GM21576 (cell line): ENCODE measurements at regions not wholly inside any gene's neighbourhood (a gene's known extent, or its start where the extent isn't known, plus 50 kb on each side); places are given as distances from the start of the nearest gene placed in this dataset.
"Not testable (repeated sequence)": the region's sequence is repeated elsewhere in the genome, so short reads cannot be mapped to it uniquely, and the experiment has no call there.

Source experiments
- ATAC-seq: cut with Tn5 transposase; IDR thresholded peaks from one replicate; pipeline ENCODE4 v1.9.1; 2021; ENCODE audit warnings: mild to moderate bottlenecking, moderate library complexity; ENCODE audit not compliant: unreplicated experiment

DNA sequence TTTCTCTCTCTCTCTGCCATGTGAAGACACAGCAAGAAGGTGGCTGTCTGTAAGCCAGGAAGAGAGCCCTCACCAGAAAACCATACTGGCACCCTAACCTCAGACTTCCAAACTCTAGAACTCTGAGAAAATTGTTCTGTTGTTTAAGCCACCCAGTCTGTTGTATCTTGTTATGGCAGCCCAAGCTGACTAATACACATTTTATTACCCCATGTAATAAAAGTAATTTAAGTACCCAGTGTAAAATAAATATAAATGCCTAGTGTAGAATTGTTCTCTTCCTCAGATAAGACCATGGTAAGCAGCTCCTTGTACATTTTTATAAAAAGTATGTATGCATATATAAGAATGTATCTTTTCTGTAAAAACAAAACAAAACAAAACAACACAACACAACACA, 119.7 kb downstream of the DTL start:
- ATAC-seq, result no peak

DNA sequence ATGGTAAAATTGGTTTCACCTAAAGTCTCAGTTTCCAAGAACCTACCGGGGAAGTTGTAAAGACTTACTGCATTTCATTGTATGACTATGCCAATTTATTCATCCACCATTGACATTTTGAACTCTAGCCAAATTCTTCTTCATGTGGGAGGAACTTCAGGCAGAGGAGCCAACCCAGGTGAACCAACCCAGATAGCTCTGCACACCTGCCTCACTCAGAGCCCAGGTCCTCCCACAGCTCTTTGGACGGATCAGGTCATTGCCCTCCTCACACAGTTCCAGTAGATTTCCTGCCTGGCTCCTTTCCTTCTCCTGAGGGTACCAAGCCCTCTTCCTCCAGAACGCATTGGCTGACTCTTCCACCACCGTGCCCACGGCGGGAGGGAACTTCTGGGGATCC, 121.7 kb downstream of the DTL start:
- ATAC-seq, result no peak

- ATAC-seq, result no peak
Measured at GRCh38 chr1:212158912-212159796, 123.6 kb downstream of the DTL start.

- no peak for ATAC-seq
Measured at GRCh38 chr1:212161231-212161781, 123.9 kb upstream of the PPP2R5A start.

DNA sequence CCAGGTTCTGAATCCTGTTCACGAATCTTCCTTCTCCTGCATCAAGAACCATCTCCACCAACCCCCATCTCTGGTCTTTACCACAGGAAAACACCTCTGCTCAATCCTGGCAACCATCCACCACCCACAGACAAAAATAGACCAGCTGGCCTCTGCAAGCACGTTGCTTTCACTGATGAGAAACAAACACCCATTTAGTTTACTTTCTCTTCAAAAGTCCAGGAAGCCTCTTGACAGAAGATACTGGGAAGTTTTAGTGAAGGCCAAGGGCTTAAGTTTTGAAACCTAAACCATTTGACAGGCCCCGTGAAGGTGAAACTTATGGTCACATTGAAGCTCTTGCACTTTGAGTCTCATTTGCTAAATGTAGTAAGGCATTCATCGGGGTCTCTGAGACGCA, 122.6 kb upstream of the PPP2R5A start:
- ATAC-seq, result peak; percentile 56

DNA sequence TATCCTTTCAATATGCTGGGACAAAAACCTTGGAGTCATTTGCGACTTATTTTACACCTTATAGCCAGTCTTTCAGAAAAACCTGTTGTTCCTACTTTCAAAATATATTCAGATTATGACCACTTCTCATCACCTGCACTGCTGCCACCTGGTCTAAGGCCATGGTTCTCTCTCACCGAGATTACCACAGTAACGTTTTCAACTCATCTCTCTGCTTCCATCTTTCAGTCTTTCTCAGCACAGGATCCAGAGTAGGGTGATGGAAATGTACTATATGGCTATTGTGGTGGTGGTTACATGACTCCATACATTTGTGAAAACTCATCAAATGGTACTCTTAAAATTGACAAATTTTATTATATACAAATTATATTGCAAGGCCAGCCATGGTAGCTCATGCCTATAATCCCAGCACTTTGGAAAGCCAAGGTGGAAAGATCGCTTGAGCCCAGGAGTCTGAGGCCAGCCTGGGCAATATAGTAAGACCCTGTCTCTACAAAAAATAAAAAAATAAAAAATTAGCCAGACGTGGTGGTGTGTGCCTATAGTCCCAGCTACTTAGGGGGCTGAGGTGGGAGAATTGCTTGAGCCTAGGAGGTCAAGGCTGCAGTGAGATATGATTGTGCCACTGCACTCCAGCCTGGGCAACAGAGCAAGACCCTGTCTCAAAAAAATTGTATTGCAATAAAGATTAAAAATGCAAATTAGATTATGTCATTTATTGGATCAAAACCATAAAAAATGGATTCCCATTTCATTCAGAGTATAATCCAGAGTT, 120.9 kb upstream of the PPP2R5A start:
- ATAC-seq, result no peak

DNA sequence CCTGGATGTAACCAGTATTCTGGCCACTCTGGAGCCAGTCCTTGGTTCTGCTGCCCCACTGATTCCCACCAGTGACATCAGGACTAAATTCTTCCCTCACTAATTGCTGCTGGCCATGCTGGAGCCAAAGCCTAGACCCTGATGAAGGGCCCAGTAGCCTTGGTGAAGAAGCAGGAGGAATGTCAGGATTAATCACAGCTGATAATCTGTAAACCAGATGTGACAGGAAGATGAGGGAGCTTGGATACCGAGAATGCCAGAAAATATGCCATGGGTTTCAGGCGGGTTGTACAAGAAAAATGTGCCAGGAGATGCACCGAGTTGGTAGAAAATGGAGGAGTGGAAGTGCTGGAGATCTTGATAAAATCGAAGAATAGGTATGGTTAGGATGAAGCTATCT, 119.0 kb upstream of the PPP2R5A start:
- ATAC-seq, result no peak

DNA sequence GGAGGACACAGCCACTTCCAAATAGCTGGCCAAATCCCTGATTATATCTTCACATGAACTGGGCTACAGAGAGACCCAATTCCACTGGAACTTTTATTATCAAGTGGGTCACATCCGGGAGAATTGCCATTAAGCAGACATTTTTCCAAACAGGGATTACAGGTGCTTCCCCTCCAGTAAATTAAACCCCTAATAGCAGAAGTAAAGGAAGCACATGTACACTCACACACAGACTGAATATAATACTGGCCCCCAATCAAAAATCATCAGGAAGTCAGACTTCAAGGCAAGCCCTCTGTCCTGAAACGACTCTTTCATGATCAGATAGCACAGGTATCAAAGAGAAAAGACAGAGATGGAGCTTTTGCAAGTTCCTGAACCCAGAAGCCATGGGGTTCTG, 118.6 kb upstream of the PPP2R5A start:
- ATAC-seq, result no peak

- no peak for ATAC-seq
Measured at GRCh38 chr1:212167098-212167497, 118.1 kb upstream of the PPP2R5A start.

DNA sequence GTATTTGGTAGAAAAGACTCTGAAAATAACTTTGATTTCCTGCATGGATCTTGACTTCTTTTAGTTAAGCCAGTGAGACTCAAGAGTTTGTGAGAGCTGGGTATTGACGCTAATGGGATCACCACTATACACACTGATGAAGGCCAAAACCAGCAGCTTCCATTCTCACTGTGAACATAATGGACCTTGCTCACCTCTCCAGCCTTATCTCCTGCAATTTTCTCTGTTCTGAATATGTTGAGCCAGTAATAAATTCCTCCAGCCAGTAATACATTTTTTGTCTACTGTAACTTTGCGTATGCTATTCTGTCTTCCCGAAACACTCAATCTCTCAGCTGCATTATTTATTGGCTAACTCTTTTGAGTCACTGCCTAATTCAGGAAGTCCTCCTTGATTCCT, 111.6 kb upstream of the PPP2R5A start:
- no peak for ATAC-seq

- ATAC-seq, result not testable (repeated sequence)
Measured at GRCh38 chr1:212174295-212174694, 110.9 kb upstream of the PPP2R5A start.

GRCh38 chr1:212177542-212177941, 107.7 kb upstream of the PPP2R5A start:
- no peak for ATAC-seq

DNA sequence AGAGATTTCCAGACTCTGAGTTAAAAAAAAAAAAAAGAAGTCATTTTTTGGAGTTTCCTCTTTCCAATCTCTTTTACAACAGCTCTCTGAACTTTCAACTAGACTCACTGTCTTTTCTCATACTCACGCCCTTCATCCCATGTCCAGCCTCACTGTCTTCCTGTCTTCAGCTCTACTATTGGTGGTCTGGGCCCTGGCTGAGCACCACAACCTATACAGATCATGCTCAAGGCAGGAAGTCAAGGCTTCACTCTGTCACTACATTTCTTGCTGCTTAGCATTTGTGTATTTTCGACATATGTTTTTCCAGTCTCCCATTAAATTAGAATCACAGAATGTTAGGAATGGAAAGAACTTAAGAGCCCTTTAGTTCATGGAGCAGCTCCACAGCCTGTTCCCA, 106.4 kb upstream of the PPP2R5A start:
- ATAC-seq, result no peak

GRCh38 chr1:212179394-212180076, 105.7 kb upstream of the PPP2R5A start:
- ATAC-seq, result no peak

- ATAC-seq, result no peak
Measured at GRCh38 chr1:212181015-212181882, 104.0 kb upstream of the PPP2R5A start.

GRCh38 chr1:212182171-212182570, 103.0 kb upstream of the PPP2R5A start:
- no peak for ATAC-seq

GRCh38 chr1:212182579-212182978, 102.6 kb upstream of the PPP2R5A start:
- no peak for ATAC-seq

GRCh38 chr1:212186427-212187207, 98.6 kb upstream of the PPP2R5A start:
- peak; percentile 98 for ATAC-seq

DNA sequence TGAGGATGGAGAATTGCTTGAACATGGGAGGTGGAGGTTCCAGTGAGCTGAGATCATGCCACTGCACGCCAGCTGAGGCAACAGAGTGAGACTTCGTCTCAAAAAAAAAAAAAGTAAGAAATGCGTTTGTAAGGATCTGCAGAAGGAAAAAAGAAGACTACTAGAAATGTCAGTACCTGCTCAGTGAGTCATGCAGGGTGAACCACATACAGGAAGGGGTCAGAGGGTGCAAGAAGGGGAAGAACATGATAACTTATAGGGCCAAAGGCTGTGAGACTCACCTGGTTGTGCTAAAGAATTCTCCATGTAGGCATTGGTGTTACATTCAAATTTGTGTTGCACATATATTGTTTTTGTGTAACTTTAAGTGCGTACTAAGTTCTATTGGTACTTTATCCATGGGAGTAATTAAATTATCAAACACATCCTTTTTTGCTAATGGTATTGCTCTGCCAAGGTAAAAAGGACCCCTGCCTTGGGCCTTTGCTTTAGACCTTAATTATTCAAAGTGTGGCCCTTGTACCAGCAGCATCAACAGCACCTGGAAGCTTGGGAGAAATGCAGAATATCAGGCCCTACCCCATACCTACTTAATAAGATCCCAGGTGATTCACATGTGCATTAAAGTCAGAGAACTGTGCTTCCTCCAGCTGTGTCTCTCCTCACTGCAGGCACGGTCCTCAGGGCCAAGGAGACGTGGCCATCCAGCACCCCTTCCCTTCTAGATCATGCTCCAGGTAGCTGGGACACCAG, 96.4 kb upstream of the PPP2R5A start:
- ATAC-seq, result no peak
